GM21528 (cell line): ENCODE measurements at regions not wholly inside any gene's neighbourhood (a gene's known extent, or its start where the extent isn't known, plus 50 kb on each side); places are given as distances from the start of the nearest gene placed in this dataset.

Experiments used
- ATAC-seq: cut with Tn5 transposase; IDR thresholded peaks from one replicate; pipeline ENCODE4 v1.9.1; 2021; ENCODE audit warnings: mild to moderate bottlenecking, moderate library complexity; ENCODE audit not compliant: unreplicated experiment, low FRiP score

DNA sequence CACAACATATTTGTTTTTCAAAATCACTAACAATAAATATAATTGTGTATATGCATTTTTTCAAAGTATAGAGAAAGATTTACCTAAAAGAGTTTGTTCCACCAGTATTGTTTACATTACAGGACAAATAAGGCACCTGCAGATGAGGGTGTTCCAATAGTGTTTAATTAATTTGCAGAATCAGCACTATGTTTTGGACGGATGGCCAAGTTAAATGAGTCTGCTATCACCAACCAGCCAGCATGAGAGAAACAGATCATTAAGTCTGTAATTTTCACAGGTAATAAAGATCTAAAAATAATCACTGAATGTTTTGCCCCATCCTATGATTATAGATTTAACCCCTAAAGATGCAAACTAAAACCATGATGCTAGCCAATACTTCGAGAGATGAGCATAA lies 2247.0 kb downstream of the NCAM2 start:
- no peak for ATAC-seq

DNA sequence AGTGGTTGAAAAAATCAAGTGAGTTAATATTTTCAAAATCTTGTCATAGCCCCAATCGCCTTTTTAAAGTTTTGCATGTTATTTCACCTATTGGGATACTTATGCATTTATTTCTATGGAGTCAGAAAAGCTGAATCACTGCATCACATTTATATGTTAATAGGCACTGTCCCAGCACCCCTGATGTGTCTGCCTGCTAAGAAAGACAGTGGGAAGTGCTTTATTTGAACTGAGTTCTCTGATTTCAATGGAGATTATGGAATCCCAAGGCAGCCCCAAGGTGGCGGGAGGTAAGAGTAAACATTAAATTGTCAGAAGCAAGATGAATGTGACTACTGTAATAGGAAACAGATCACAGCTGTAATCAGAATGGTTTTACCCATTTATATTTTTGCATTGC lies 2225.7 kb downstream of the NCAM2 start:
- ATAC-seq, result no peak

DNA sequence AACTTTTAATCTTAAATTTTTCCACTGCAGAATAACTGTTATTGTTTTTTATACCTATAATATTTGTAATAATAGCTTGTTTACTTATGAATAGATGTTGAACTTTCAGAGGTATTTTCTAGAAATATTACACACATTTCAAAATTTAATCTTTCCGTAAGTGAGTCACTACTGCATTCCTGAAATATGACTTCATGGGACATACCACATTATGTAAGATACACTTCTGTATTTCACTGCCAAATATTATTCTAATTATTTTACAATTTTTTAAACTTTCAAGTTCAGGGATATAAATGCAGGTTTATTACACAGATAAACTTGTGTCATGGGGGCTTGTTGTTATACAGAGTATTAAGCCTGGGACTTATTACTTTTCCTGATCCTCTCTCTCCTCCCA lies 2220.5 kb downstream of the NCAM2 start:
- no peak for ATAC-seq

DNA sequence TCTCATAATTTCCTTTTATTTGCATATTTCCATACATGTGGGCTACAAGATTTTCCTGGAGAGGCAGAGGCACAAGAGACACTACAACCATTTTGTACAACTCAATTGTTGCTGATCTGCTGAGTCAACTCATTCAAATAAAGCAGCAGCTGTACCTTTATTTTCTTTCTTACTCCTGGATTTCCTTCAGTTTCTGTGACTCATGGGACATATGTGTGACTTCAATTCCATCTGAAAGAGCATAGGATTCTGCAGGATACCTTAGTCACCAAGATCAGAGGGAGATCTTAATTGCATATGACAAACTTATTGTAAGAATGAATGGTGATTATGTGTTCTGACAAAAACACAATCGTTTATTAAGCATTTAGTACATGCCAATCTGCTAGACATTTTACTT lies 2219.4 kb downstream of the NCAM2 start:
- no peak for ATAC-seq

DNA sequence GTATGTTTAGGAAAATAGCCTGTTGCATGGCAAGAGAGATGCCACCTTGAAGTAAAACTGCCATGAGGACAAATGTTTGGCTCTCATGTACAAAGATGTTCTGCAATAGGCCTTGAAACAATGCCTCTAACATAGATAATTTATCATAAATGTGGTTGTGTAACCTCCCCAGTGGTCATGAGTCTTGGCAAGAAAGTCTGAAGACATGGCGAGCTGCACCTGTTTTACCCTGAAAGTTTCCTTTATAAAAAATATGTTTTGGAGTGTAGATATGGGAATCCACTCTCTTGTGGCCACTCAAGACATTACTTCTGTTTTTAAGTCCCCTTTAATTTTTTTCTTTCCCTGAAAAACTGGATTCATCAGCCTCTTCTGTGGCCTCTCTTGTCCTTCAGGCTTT lies 2217.1 kb downstream of the NCAM2 start:
- ATAC-seq, result no peak
